Kidney epithelial cell (primary cell): ENCODE measurements at regions not wholly inside any gene's neighbourhood (a gene's known extent, or its start where the extent isn't known, plus 50 kb on each side); places are given as distances from the start of the nearest gene placed in this dataset.

ENCODE experiments used
- DNase-seq: peaks from one replicate; pipeline ENCODE4 v3.0.0-alpha.2; 2010; ENCODE audit warnings: low read depth
- H3K27me3 ChIP-seq: 2 replicates; pipeline ENCODE4 v1.6.0; 2011; ENCODE audit warnings: low read length; ENCODE audit not compliant: control insufficient read depth, insufficient read depth
- H3K36me3 ChIP-seq: 2 replicates; pipeline ENCODE4 v1.5.1; 2011; ENCODE audit warnings: low read length; ENCODE audit not compliant: control insufficient read depth, insufficient read depth
- H3K4me3 ChIP-seq: 2 replicates; pipeline ENCODE4 v1.5.1; 2011; ENCODE audit warnings: low read depth, mild to moderate bottlenecking, control low read depth, low read length
- CTCF ChIP-seq: IDR thresholded peaks from 2 replicates; pipeline ENCODE4 v1.5.1; 2011; ENCODE audit warnings: mild to moderate bottlenecking, moderate library complexity, low read length, control low read depth, inconsistent platforms; ENCODE audit not compliant: insufficient read depth, poor library complexity, severe bottlenecking

GRCh38 chr9:95645579-95645978 is 128.8 kb upstream of the PTCH1 start:
- TF ChIP-seq CTCF = no peak
- no peaks in the 10 kb centered on the region for H3K36me3 ChIP-seq
- DNase-seq = no peak
- H3K4me3 ChIP-seq = no peak overlapping the region
- no peaks in the 10 kb centered on the region for H3K27me3 ChIP-seq

GRCh38 chr9:95644377-95644776 is 127.6 kb upstream of the PTCH1 start:
- no peak for TF ChIP-seq CTCF
- Histone ChIP-seq H3K36me3 (no peaks in the 10 kb centered on the region), H3K4me3 (no peak overlapping the region), H3K27me3 (no peaks in the 10 kb centered on the region)
- no peak for DNase-seq

GRCh38 chr9:95643619-95644018 is 126.8 kb upstream of the PTCH1 start:
- Histone ChIP-seq H3K4me3 (no peak overlapping the region), H3K27me3 (no peaks in the 10 kb centered on the region), H3K36me3 (no peaks in the 10 kb centered on the region)
- DNase-seq = no peak
- no peak for TF ChIP-seq CTCF

GRCh38 chr9:95642189-95642588 is 125.4 kb upstream of the PTCH1 start:
- Histone ChIP-seq H3K4me3 (no peak overlapping the region), H3K36me3 (no peaks in the 10 kb centered on the region), H3K27me3 (no peaks in the 10 kb centered on the region)
- no peak for DNase-seq
- TF ChIP-seq CTCF = no peak

- no peaks in the 10 kb centered on the region for H3K36me3 ChIP-seq
- TF ChIP-seq CTCF = no peak
- no peak for DNase-seq
- H3K27me3 ChIP-seq = no peaks in the 10 kb centered on the region
- H3K4me3 ChIP-seq = no peak overlapping the region
These were observed 124.8 kb upstream of the PTCH1 start for GRCh38 chr9:95641586-95641985.

GRCh38 chr9:95640336-95640735 is 123.6 kb upstream of the PTCH1 start:
- Histone ChIP-seq H3K4me3 (no peak overlapping the region), H3K36me3 (no peaks in the 10 kb centered on the region), H3K27me3 (no peaks in the 10 kb centered on the region)
- DNase-seq = no peak
- TF ChIP-seq CTCF = no peak
